ENCODE measurements at regions not wholly inside any gene's neighbourhood (a gene's known extent, or its start where the extent isn't known, plus 50 kb on each side); places are given as distances from the start of the nearest gene placed in this dataset.

DNA sequence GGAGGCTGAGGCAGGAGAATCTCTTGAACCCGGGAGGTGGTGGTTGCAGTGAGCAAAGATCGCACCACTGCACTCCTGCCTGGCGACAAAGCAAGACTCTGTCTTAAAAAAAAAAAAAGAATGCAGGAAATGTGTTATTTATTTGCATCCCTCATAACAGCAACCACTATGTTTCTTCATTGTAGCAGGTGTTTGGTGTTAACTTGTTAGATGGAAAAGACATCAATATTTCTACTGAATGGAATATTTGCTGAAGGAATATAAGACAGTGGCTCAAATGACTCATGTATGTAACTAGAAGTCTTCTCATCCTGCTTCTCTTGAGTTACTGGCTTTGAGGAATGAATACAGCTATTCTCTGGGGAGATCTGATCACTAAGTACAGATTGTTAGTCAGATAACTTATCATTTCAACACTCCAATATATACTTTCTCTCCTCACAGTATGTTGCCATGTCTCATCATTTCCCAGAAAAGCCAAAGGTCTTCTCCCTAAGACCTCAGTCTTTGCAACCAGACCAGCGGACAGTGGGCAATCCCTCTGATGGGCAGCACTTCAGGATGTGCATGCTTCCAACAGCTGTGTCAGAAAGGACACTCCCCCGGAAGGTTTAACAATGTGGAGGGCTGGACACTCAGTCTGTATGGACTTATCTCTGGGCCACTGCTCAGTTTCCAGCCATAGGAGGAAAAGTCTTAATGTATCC is 104.4 kb upstream of the STK17B start:
- peak; percentile 58 for FAIRE-seq
- no peak overlapping the region for H3K27ac ChIP-seq (ENCODE audit: low read depth, low read length)

DNA sequence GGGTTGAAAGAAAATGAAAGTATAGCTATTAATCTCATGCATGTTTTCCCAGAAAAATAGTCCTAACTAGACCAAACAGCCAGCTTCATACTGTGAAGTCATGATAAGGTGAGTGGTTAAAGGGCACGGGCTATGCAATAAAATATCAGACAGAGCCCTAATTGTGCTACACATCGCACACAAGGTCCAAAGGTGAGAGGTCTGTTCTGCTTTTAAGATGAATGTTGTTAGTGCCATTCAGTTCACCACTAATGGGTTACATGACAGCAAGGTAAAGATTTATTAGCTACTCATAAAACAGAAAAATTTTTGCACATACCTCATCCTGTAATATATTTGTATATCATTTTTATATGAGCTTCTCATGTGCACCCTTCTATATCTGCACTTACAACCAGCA is 105.0 kb upstream of the STK17B start:
- H3K4me1 ChIP-seq (ENCODE audit: insufficient read depth, low read length): peaks cover 30% of the 10 kb centered on the region
- H3K27ac ChIP-seq (ENCODE audit: low read depth, low read length): no peak overlapping the region
- FAIRE-seq (no peak), DNase-seq (ENCODE audit: low read depth) (no peak)
- H2AFZ ChIP-seq (ENCODE audit: low read depth, low read length): no peak overlapping the region
- H3K9ac ChIP-seq (ENCODE audit: low read length): no peak overlapping the region
- peak overlapping the region; percentile 29 for H3K4me2 ChIP-seq (ENCODE audit: low read length)
- no peaks in the 10 kb centered on the region for H3K36me3 ChIP-seq (ENCODE audit: insufficient read depth, low read length)
- Mint-ChIP-seq H3K27ac (ENCODE audit: unreplicated experiment) (peak overlapping the region; percentile 27), H3K4me3 (ENCODE audit: unreplicated experiment) (no peak overlapping the region), H3K36me3 (ENCODE audit: low read depth, unreplicated experiment) (no peaks in the 10 kb centered on the region), H3K4me1 (ENCODE audit: low read depth, unreplicated experiment) (peaks cover 41% of the 10 kb centered on the region), H3K27me3 (ENCODE audit: low read depth, unreplicated experiment) (no peaks in the 10 kb centered on the region), H3K9me3 (ENCODE audit: unreplicated experiment) (no peaks in the 10 kb centered on the region)
- no peaks in the 10 kb centered on the region for H3K79me2 ChIP-seq (ENCODE audit: insufficient read depth, low read length)
- TF ChIP-seq EZH2 (IDR thresholded peaks at IDR 0.05; ENCODE audit: insufficient read depth, low read length): no peak
- TF ChIP-seq, protein P1, sequence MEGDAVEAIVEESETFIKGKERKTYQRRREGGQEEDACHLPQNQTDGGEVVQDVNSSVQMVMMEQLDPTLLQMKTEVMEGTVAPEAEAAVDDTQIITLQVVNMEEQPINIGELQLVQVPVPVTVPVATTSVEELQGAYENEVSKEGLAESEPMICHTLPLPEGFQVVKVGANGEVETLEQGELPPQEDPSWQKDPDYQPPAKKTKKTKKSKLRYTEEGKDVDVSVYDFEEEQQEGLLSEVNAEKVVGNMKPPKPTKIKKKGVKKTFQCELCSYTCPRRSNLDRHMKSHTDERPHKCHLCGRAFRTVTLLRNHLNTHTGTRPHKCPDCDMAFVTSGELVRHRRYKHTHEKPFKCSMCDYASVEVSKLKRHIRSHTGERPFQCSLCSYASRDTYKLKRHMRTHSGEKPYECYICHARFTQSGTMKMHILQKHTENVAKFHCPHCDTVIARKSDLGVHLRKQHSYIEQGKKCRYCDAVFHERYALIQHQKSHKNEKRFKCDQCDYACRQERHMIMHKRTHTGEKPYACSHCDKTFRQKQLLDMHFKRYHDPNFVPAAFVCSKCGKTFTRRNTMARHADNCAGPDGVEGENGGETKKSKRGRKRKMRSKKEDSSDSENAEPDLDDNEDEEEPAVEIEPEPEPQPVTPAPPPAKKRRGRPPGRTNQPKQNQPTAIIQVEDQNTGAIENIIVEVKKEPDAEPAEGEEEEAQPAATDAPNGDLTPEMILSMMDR (IDR thresholded peaks at IDR 0.05; ENCODE audit: insufficient read depth, low read depth, low read length): no peak
- no peaks in the 10 kb centered on the region for H3K27me3 ChIP-seq (ENCODE audit: insufficient read depth, low read length)
- H4K20me1 ChIP-seq (ENCODE audit: insufficient read depth, low read length): no peaks in the 10 kb centered on the region
- H3K9me3 ChIP-seq (ENCODE audit: insufficient read depth, low read depth, low read length): no peaks in the 10 kb centered on the region
- H3K4me3 ChIP-seq (ENCODE audit: insufficient read depth, low read depth, low read length): no peak overlapping the region

More for the DNA sequence above, 104.4 kb upstream of the STK17B start:
- peaks cover 30% of the 10 kb centered on the region for H3K4me1 ChIP-seq (ENCODE audit: insufficient read depth, low read length)
- H3K4me2 ChIP-seq (ENCODE audit: low read length): peak overlapping the region; percentile 29
- Mint-ChIP-seq H3K36me3 (ENCODE audit: low read depth, unreplicated experiment) (no peaks in the 10 kb centered on the region), H3K9me3 (ENCODE audit: unreplicated experiment) (no peaks in the 10 kb centered on the region), H3K4me1 (ENCODE audit: low read depth, unreplicated experiment) (peaks cover 41% of the 10 kb centered on the region), H3K4me3 (ENCODE audit: unreplicated experiment) (peak overlapping the region; percentile 51), H3K27me3 (ENCODE audit: low read depth, unreplicated experiment) (no peaks in the 10 kb centered on the region), H3K27ac (ENCODE audit: unreplicated experiment) (peak overlapping the region; percentile 70)
- peak; percentile 29 for DNase-seq (ENCODE audit: low read depth)
- H3K9me3 ChIP-seq (ENCODE audit: insufficient read depth, low read depth, low read length): no peaks in the 10 kb centered on the region
- H3K79me2 ChIP-seq (ENCODE audit: insufficient read depth, low read length): no peaks in the 10 kb centered on the region
- H3K4me3 ChIP-seq (ENCODE audit: insufficient read depth, low read depth, low read length): no peak overlapping the region
- no peak overlapping the region for H3K9ac ChIP-seq (ENCODE audit: low read length)
- no peaks in the 10 kb centered on the region for H3K27me3 ChIP-seq (ENCODE audit: insufficient read depth, low read length)
- no peaks in the 10 kb centered on the region for H4K20me1 ChIP-seq (ENCODE audit: insufficient read depth, low read length)
- H2AFZ ChIP-seq (ENCODE audit: low read depth, low read length): no peak overlapping the region
- TF ChIP-seq EZH2 (IDR thresholded peaks at IDR 0.05; ENCODE audit: insufficient read depth, low read length): no peak
- TF ChIP-seq, protein P1 (IDR thresholded peaks at IDR 0.05; ENCODE audit: insufficient read depth, low read depth, low read length): no peak
- H3K36me3 ChIP-seq (ENCODE audit: insufficient read depth, low read length): no peaks in the 10 kb centered on the region

DNA sequence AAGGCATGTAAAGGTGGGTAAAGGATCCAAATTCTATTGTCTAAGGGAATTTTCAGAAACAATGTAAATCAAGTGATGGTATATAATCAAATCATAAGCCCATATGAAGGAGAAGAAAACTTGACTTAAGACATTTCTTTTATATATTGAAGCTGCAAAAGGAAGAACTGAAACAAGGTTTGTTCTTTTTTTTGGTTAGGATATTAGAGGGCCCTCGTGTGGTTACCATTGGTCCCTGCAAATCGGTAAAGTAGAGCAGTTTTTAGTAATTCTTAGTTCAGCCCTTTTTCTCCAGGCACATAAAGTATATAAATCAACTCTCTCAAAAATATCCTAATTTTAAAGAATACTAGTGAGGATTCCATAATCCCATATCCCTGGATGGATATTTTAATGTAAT is 105.6 kb upstream of the STK17B start:
- no peaks in the 10 kb centered on the region for H3K36me3 Mint-ChIP-seq (ENCODE audit: low read depth, unreplicated experiment)
- Histone ChIP-seq H4K20me1 (ENCODE audit: insufficient read depth, low read length) (no peaks in the 10 kb centered on the region), H3K4me3 (ENCODE audit: insufficient read depth, low read depth, low read length) (no peak overlapping the region), H3K9me3 (ENCODE audit: insufficient read depth, low read depth, low read length) (no peaks in the 10 kb centered on the region), H3K27ac (ENCODE audit: low read depth, low read length) (no peak overlapping the region), H3K4me1 (ENCODE audit: insufficient read depth, low read length) (peaks cover 30% of the 10 kb centered on the region), H3K27me3 (ENCODE audit: insufficient read depth, low read length) (no peaks in the 10 kb centered on the region), H3K36me3 (ENCODE audit: insufficient read depth, low read length) (no peaks in the 10 kb centered on the region), H3K79me2 (ENCODE audit: insufficient read depth, low read length) (no peaks in the 10 kb centered on the region), H2AFZ (ENCODE audit: low read depth, low read length) (no peak overlapping the region), H3K9ac (ENCODE audit: low read length) (no peak overlapping the region), H3K4me2 (ENCODE audit: low read length) (no peak overlapping the region)
- FAIRE-seq: no peak
- no peak overlapping the region for H3K4me3 Mint-ChIP-seq (ENCODE audit: unreplicated experiment)
- H3K27me3 Mint-ChIP-seq (ENCODE audit: low read depth, unreplicated experiment): no peaks in the 10 kb centered on the region
- H3K27ac Mint-ChIP-seq (ENCODE audit: unreplicated experiment): no peak overlapping the region
- H3K9me3 Mint-ChIP-seq (ENCODE audit: unreplicated experiment): no peaks in the 10 kb centered on the region
- H3K4me1 Mint-ChIP-seq (ENCODE audit: low read depth, unreplicated experiment): peaks cover 41% of the 10 kb centered on the region
- no peak for TF ChIP-seq EZH2 (IDR thresholded peaks at IDR 0.05; ENCODE audit: insufficient read depth, low read length)
- TF ChIP-seq, protein P1 (IDR thresholded peaks at IDR 0.05; ENCODE audit: insufficient read depth, low read depth, low read length): peak; percentile 53
- no peak for DNase-seq (ENCODE audit: low read depth)
